ENCODE measurements at regions not wholly inside any gene's neighbourhood (a gene's known extent, or its start where the extent isn't known, plus 50 kb on each side); places are given as distances from the start of the nearest gene placed in this dataset.

DNA sequence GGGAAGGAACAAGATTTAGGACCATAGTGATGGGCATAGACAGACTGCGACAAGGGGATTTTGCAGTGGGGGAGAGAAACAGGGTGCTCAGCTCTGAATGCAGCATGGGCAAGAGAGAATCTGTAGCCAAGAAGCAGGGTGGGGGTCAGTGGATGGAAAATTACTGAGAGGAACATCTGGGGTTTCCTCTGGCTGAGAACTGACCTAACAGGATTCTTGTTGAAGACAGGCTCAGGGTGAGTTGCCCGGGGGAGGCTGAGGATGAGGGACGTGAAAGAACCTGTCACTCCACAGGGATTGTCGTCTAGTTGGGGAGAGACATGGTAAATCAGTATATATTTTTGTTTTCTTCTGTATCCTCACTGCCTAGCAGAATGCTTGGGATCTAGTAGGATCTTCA, 118.7 kb upstream of the PEG3 start:
- TF ChIP-seq, protein P1, sequence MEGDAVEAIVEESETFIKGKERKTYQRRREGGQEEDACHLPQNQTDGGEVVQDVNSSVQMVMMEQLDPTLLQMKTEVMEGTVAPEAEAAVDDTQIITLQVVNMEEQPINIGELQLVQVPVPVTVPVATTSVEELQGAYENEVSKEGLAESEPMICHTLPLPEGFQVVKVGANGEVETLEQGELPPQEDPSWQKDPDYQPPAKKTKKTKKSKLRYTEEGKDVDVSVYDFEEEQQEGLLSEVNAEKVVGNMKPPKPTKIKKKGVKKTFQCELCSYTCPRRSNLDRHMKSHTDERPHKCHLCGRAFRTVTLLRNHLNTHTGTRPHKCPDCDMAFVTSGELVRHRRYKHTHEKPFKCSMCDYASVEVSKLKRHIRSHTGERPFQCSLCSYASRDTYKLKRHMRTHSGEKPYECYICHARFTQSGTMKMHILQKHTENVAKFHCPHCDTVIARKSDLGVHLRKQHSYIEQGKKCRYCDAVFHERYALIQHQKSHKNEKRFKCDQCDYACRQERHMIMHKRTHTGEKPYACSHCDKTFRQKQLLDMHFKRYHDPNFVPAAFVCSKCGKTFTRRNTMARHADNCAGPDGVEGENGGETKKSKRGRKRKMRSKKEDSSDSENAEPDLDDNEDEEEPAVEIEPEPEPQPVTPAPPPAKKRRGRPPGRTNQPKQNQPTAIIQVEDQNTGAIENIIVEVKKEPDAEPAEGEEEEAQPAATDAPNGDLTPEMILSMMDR (IDR thresholded peaks at IDR 0.05): no peak
- TF ChIP-seq EZH2 (IDR thresholded peaks at IDR 0.05) (no peak), EZH2phosphoT487 (IDR thresholded peaks at IDR 0.05) (no peak)
